Inflammatory macrophage treated with lipopolysaccharide for 4 hours (primary cell): ENCODE measurements at regions not wholly inside any gene's neighbourhood (a gene's known extent, or its start where the extent isn't known, plus 50 kb on each side); places are given as distances from the start of the nearest gene placed in this dataset.

Experiments used
- DNase-seq: peaks from one replicate; pipeline ENCODE4 v3.0.0-alpha.2; 2020

- DNase-seq = peak; percentile 16
Measured at GRCh38 chr11:105227363-105227762, 87.8 kb upstream of the CARD18 start.

GRCh38 chr11:105226766-105227165, 87.2 kb upstream of the CARD18 start:
- no peak for DNase-seq

- no peak for DNase-seq
Measured at GRCh38 chr11:105226091-105226490, 86.5 kb upstream of the CARD18 start.

GRCh38 chr11:105224482-105225253, 85.1 kb upstream of the CARD18 start:
- no peak for DNase-seq

GRCh38 chr11:105220121-105220520, 80.6 kb upstream of the CARD18 start:
- peak; percentile 94 for DNase-seq

- DNase-seq = peak; percentile 8
Measured at GRCh38 chr11:105219670-105220069, 80.1 kb upstream of the CARD18 start.

- no peak for DNase-seq
Measured at GRCh38 chr11:105219269-105219668, 79.7 kb upstream of the CARD18 start.

- no peak for DNase-seq
Measured at GRCh38 chr11:105215528-105215927, 76.0 kb upstream of the CARD18 start.

- DNase-seq = no peak
Measured at GRCh38 chr11:105211806-105212554, 72.4 kb upstream of the CARD18 start.

- DNase-seq = peak; percentile 96
Measured at GRCh38 chr11:105208019-105208418, 68.5 kb upstream of the CARD18 start.

GRCh38 chr11:105206633-105207032, 67.1 kb upstream of the CARD18 start:
- DNase-seq = no peak

- DNase-seq = peak; percentile 53
Measured at GRCh38 chr11:105204636-105205035, 65.1 kb upstream of the CARD18 start.

- DNase-seq = no peak
Measured at GRCh38 chr11:105203569-105204240, 64.1 kb upstream of the CARD18 start.

GRCh38 chr11:105202844-105203548, 63.4 kb upstream of the CARD18 start:
- no peak for DNase-seq

GRCh38 chr11:105202422-105202821, 62.9 kb upstream of the CARD18 start:
- no peak for DNase-seq

- DNase-seq = no peak
Measured at GRCh38 chr11:105201166-105201565, 61.6 kb upstream of the CARD18 start.

- DNase-seq = no peak
Measured at GRCh38 chr11:105197071-105197815, 57.7 kb upstream of the CARD18 start.

GRCh38 chr11:105193260-105193659, 53.7 kb upstream of the CARD18 start:
- DNase-seq = no peak

GRCh38 chr11:105192115-105192514, 52.5 kb upstream of the CARD18 start:
- no peak for DNase-seq

- peak; percentile 94 for DNase-seq
Measured at GRCh38 chr11:105189581-105189980, 50.0 kb upstream of the CARD18 start.
